ENCODE measurements at regions not wholly inside any gene's neighbourhood (a gene's known extent, or its start where the extent isn't known, plus 50 kb on each side); places are given as distances from the start of the nearest gene placed in this dataset.

DNA sequence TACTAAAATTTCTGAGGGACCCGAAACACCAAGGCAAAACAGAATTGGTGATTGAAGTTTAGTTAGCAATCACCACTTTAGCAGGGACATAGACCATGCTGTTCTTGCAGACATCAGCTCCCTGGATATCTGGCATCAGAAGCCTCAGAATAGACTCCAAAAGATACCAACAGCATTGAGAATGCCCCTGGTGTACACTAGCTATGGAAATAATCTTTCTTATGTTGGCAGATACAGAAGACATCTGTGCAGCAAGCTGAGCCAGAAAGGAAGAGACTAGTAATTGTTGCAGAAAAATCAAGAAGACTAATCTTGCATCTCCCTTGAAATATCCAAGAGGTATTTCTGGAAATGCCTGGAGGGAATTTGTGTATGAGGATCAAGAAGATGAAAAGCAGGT is 521.6 kb downstream of the TRHDE start:
- no peak overlapping the region for H3K4me3 Mint-ChIP-seq
- H3K27ac Mint-ChIP-seq, result no peak overlapping the region
- H3K4me1 Mint-ChIP-seq, result no peaks in the 10 kb centered on the region
- H3K36me3 Mint-ChIP-seq (ENCODE audit: low read depth), result no peaks in the 10 kb centered on the region
- no peaks in the 10 kb centered on the region for H3K27me3 Mint-ChIP-seq
- DNase-seq (no peak), ATAC-seq (no peak)
- H3K9me3 Mint-ChIP-seq, result peaks cover 29% of the 10 kb centered on the region

DNA sequence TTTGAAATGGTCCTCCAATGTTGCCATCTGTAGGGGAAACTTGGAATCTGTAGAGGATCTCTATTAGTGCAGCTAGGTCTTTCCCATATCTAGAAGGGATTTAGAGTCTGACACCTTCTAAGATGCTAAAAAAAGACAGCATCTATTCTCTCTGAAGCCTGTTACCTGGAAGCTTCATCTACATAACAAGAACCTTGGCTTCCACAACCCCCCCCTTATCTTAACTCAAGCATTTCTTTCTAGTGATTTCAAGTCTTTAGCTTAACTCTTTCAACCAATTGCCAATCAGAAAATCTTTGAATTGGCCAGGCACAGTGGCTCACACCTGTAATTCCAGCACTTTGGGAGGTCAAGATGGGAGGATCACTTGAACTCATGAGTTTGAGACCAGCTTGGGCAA is 543.3 kb downstream of the TRHDE start:
- no peak overlapping the region for H3K27ac Mint-ChIP-seq
- peaks cover 19% of the 10 kb centered on the region for H3K9me3 Mint-ChIP-seq
- H3K36me3 Mint-ChIP-seq (ENCODE audit: low read depth), result no peaks in the 10 kb centered on the region
- DNase-seq (no peak), ATAC-seq (no peak)
- H3K4me3 Mint-ChIP-seq, result no peak overlapping the region
- H3K27me3 Mint-ChIP-seq, result no peaks in the 10 kb centered on the region
- H3K4me1 Mint-ChIP-seq, result no peaks in the 10 kb centered on the region

DNA sequence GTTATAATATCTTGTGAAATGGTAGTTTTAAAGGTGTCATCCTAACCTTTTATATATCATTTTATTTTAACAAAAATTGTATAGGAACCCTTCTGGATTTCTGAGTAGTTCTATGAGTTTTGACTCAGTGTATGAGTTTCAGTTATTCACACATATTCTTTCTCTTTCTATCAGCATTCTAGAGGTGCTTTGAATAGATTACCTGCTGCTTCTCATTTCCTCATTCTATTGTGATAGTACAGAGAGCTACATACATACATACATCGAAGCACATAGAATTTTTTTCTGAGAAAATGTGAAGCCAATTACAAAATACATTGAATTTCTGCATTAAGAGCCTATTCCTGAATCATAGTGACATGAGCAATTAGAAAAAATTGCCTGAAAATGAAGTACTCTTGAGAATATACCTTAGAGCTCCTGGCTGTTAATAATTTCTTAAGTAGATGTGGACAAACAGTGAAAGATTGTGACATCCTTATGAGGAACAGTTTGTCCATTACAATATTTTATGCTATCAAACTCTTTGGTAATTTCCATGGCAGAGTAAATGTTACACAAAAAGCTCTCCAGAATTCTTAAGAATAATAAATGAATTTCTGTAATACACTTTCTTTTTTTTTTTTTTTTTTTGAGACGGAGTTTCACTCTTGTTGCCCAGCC is 556.6 kb downstream of the TRHDE start:
- no peaks in the 10 kb centered on the region for H3K36me3 Mint-ChIP-seq (ENCODE audit: low read depth)
- H3K27me3 Mint-ChIP-seq, result no peaks in the 10 kb centered on the region
- DNase-seq, result no peak
- no peak overlapping the region for H3K4me3 Mint-ChIP-seq
- H3K9me3 Mint-ChIP-seq, result no peaks in the 10 kb centered on the region
- no peaks in the 10 kb centered on the region for H3K4me1 Mint-ChIP-seq
- no peak for ATAC-seq
- H3K27ac Mint-ChIP-seq, result no peak overlapping the region

DNA sequence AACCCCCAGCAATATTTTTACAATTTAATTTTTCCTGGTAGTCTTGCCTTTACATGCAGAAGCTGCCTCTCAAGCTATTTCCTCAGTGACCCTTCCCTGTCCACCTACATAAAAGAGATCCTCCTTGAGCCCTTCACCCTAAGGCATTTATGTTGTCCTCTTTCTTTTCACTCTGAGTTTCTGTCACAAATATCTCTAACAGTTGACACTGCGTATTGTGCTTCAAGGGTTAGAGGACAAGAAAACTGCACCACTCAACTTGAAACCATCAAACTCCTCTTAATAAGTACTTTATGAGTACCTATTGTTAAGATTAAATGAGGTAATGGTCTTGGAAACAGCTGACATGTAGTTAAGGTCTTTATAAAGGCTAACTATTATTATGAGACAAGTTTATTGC is 557.7 kb downstream of the TRHDE start:
- H3K4me3 Mint-ChIP-seq, result no peak overlapping the region
- no peak overlapping the region for H3K27ac Mint-ChIP-seq
- H3K36me3 Mint-ChIP-seq (ENCODE audit: low read depth), result no peaks in the 10 kb centered on the region

DNA sequence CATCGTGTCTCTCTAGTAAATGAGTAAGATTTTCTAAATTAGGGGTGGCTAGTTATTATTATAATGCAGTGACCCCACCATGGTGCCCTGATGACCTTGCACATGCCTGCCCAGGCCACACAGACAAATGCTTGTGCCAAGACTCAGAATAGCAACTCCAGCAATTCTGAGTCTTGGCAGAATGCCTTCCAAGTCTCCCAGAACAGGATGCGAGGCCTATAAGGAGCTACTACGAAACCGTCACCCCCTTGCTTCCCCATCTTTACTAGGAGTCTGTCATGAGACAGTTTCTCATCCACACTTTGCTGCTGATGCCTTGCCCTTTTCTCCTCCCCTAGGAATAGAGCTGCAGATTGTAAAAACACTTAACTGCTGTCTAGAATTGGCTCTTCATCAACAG is 559.9 kb downstream of the TRHDE start:
- Mint-ChIP-seq H3K4me3 (no peak overlapping the region), H3K4me1 (no peaks in the 10 kb centered on the region), H3K36me3 (ENCODE audit: low read depth) (no peaks in the 10 kb centered on the region), H3K27ac (no peak overlapping the region), H3K9me3 (no peaks in the 10 kb centered on the region), H3K27me3 (no peaks in the 10 kb centered on the region)
- DNase-seq (no peak), ATAC-seq (no peak)

More for the DNA sequence above, 557.7 kb downstream of the TRHDE start:
- Mint-ChIP-seq H3K4me1 (no peaks in the 10 kb centered on the region), H3K27me3 (no peaks in the 10 kb centered on the region), H3K9me3 (no peaks in the 10 kb centered on the region)
- DNase-seq, result no peak
- no peak for ATAC-seq

DNA sequence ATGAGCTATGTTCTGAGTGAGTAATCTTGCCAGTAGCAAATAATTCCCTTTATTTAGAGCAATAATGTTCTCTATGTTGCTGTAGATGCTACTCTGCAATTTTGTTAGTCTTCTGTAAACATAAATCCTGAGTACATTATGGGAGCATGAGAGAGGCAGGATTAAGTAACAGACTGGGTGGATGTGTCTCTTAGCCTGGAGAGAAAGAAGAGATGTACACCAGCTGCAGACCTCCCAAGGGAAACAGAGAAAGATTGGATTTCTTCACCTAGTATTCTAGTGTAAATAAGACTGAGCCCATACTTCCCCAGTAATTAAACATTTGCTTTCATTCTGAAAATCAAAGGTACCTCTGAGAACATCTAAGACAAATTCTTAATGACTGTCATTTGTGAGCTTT is 564.0 kb downstream of the TRHDE start:
- DNase-seq, result no peak
- Mint-ChIP-seq H3K27me3 (no peaks in the 10 kb centered on the region), H3K36me3 (ENCODE audit: low read depth) (no peaks in the 10 kb centered on the region), H3K9me3 (no peaks in the 10 kb centered on the region), H3K4me1 (no peaks in the 10 kb centered on the region), H3K27ac (no peak overlapping the region), H3K4me3 (no peak overlapping the region)
- no peak for ATAC-seq

DNA sequence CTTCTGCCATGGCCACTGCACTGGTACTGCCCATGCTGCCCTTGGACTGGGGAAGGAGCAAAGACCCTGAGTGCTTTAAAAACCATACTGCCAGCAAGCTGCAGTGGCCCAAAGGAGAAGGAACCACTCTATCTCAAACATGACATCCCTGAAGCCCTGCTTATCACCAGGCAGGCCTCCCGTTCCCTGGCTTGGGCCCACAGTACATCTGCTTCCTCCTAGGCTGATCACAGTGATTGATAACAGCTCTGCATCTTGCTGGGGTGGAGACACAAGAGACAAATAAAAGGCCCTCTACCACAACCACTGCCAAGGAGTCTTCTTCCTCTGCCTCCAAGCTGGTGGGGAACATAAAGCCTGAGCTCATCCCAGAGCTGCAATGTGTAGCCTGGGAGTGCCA is 567.5 kb downstream of the TRHDE start:
- Mint-ChIP-seq H3K27me3 (no peaks in the 10 kb centered on the region), H3K4me1 (no peaks in the 10 kb centered on the region), H3K36me3 (ENCODE audit: low read depth) (no peaks in the 10 kb centered on the region), H3K4me3 (no peak overlapping the region), H3K27ac (no peak overlapping the region), H3K9me3 (no peaks in the 10 kb centered on the region)
- ATAC-seq (no peak), DNase-seq (no peak)

DNA sequence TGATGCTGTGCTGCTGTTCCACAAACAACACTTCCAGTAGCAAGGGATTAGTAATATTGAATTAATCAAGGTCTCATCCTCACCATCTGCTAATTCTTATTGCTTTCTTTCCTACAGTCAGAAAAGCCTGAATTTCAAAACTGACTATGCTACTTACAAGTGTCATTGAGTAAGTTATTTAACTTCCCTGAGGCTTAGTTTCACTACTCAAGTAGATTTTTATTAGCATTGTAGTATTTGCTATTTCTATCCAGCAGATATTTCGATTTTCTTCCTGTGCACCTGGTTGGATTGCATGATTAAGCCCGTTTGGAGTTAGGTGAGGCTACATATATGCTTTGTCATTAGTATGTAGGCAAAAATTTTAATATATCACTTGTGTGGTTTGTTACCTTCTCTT is 591.5 kb downstream of the TRHDE start:
- ATAC-seq (no peak), DNase-seq (no peak)
- Mint-ChIP-seq H3K4me3 (no peak overlapping the region), H3K9me3 (no peaks in the 10 kb centered on the region), H3K4me1 (no peaks in the 10 kb centered on the region), H3K27me3 (no peaks in the 10 kb centered on the region), H3K27ac (no peak overlapping the region), H3K36me3 (ENCODE audit: low read depth) (no peaks in the 10 kb centered on the region)

DNA sequence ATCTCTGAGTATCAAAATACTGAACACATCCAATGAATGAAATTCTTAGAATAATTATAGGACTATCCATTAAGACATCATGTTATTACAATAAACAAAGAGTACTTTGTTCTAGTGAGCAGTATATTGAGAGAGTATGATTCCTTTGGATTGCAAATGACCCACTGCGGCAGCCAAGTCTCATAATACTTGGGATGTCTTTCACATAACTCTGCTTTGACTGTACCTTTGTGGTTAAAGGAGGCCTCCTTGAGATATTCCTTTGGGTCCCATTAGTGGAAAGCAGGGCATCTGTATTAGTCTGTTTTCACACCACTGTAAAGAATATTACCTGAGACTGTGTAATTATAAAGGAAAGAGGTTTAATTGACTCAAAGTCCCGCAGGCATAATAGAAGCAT is 593.8 kb downstream of the TRHDE start:
- Mint-ChIP-seq H3K36me3 (ENCODE audit: low read depth) (no peaks in the 10 kb centered on the region), H3K4me1 (no peaks in the 10 kb centered on the region), H3K27ac (no peak overlapping the region), H3K27me3 (no peaks in the 10 kb centered on the region), H3K9me3 (no peaks in the 10 kb centered on the region), H3K4me3 (no peak overlapping the region)
- DNase-seq (no peak), ATAC-seq (no peak)

DNA sequence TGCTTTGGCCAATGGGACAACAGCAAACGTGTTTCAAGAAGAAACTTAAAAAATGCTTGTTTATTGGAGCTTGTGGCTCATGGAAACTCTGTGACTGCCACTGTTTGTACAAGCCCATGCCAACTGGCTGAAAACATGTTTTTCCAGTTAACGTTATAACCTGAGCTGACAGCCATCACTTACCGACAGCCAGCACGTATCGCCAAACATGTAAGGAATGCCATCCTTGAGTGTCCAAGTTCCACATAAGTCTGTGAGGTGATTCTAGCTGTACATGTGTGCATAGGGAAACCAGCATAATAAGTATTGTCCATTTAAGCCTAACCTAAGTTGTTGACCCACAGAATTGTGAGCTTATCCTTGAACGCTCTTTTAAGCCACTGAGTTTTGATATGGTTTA is 596.9 kb downstream of the TRHDE start:
- H3K36me3 Mint-ChIP-seq (ENCODE audit: low read depth), result no peaks in the 10 kb centered on the region
- H3K27me3 Mint-ChIP-seq, result no peaks in the 10 kb centered on the region
- H3K27ac Mint-ChIP-seq, result no peak overlapping the region
- H3K9me3 Mint-ChIP-seq, result peaks cover 1% of the 10 kb centered on the region
- H3K4me3 Mint-ChIP-seq, result no peak overlapping the region
- H3K4me1 Mint-ChIP-seq, result no peaks in the 10 kb centered on the region
- DNase-seq, result no peak
- no peak for ATAC-seq

DNA sequence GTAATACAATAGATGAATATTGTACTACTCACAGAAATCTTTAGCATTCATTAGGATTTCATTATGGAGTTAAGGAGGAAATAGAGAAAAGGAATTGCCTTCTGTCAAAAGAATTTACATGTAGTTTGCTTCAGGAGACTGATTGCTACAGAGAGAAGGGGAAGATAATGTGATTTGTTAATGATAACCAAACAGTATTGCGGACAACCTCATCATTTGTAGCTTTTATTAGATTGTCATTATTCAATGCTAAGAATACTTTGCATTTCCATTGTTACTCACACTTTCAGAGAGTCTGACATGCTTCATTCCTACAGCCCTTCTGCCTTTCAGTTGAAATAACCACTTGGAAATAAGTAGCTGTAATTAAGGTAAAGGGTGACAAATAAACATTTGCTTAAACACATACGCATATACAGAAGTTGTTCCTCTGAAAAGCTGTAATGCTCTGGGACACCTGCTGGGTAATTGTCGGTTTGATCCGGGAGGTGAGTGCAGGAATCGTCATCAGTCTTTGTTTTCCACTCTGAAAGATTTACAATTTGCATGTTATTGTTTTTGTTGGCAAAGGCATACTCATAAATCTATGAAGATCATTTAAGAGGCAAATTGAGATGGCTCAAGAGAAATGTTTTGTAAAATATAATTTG is 600.2 kb downstream of the TRHDE start:
- Mint-ChIP-seq H3K27ac (no peak overlapping the region), H3K27me3 (no peaks in the 10 kb centered on the region), H3K36me3 (ENCODE audit: low read depth) (no peaks in the 10 kb centered on the region), H3K4me1 (no peaks in the 10 kb centered on the region), H3K9me3 (peaks cover 15% of the 10 kb centered on the region), H3K4me3 (no peak overlapping the region)
- ATAC-seq (no peak), DNase-seq (no peak)

DNA sequence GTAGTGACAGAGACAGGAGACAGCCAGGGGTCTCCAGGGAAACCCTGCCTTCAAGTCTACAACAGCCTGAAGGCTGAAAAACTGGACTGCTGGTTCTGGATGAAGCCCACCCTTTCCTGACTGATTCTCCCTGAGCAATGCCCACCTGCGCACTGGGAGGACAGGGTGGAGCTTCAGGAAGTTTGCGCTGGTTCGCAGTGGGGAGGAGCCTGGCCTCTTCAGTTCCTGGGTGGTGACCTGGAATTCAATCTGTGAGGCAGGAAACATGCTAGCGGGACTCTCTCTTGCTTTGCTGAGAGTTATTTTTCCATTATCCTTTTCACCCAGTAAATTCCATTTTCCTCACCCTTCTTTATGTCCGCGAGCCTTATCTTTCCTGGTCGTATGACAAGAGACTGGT is 600.8 kb downstream of the TRHDE start:
- Mint-ChIP-seq H3K36me3 (ENCODE audit: low read depth) (no peaks in the 10 kb centered on the region), H3K9me3 (peaks cover 18% of the 10 kb centered on the region), H3K4me1 (no peaks in the 10 kb centered on the region), H3K27ac (no peak overlapping the region), H3K4me3 (no peak overlapping the region), H3K27me3 (no peaks in the 10 kb centered on the region)
- ATAC-seq (no peak), DNase-seq (no peak)

DNA sequence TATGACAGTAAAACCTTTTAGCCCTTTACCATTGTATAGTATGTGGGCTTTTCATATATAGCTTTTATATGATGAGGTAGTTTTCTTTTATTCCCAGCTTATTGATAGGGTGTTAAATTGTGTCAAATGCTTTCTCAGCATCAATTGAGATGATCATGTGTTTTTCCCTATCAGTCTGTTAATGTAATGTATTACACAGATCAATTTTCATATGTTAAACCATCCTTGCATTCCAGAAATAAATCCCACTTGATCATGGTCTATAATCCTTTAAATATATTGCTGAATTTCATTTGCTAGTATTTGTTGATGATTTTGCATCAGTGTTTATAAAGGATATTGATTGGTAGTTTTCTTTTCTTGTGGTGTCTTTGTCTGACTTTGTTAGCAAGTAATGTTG is 603.9 kb downstream of the TRHDE start:
- Mint-ChIP-seq H3K4me1 (no peaks in the 10 kb centered on the region), H3K27ac (no peak overlapping the region), H3K4me3 (no peak overlapping the region), H3K27me3 (no peaks in the 10 kb centered on the region), H3K36me3 (ENCODE audit: low read depth) (no peaks in the 10 kb centered on the region), H3K9me3 (peaks cover 25% of the 10 kb centered on the region)
- ATAC-seq (no peak), DNase-seq (no peak)

DNA sequence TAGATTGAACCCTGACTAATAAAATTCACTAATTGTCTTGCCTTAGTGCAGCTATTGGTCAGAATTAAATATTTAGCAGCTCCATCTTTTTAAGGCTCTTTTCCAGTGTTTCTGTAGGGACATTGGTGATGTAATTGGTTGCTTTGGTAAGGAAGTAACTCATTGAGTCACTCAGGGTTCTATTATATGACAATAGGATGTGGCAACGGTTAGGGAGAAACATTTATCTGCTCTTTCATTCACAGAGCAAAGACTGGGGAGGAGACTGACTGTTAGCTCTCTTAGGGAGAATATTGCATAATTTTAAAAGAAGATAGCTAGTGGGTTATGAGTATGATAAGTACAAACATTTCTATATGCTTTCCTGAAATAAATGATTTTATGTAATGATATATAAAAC is 616.5 kb downstream of the TRHDE start:
- no peaks in the 10 kb centered on the region for H3K9me3 Mint-ChIP-seq
- DNase-seq (no peak), ATAC-seq (no peak)
- H3K4me3 Mint-ChIP-seq, result no peak overlapping the region
- no peaks in the 10 kb centered on the region for H3K4me1 Mint-ChIP-seq
- H3K27ac Mint-ChIP-seq, result no peak overlapping the region
- H3K36me3 Mint-ChIP-seq (ENCODE audit: low read depth), result no peaks in the 10 kb centered on the region
- no peaks in the 10 kb centered on the region for H3K27me3 Mint-ChIP-seq

DNA sequence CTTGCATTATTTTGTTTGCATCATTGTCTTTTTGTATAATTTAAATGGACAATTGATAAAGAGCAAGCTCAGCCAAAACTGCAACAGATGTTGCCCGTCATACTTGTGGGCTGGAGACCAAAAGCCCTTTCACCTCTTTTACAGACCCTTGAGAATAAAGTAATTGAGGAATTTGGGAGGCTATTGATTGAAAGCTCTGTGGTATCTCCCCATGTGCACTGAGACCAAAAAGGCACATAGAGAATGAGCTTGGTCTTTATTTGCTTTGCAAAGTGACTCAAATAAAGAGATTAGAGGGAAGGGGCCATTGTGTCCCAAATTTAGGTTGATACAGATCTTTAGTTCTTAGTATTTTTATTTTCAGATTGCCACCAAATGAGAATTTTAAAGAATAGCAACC is 617.6 kb downstream of the TRHDE start:
- Mint-ChIP-seq H3K27ac (no peak overlapping the region), H3K9me3 (no peaks in the 10 kb centered on the region), H3K27me3 (no peaks in the 10 kb centered on the region), H3K4me1 (no peaks in the 10 kb centered on the region), H3K36me3 (ENCODE audit: low read depth) (no peaks in the 10 kb centered on the region), H3K4me3 (no peak overlapping the region)
- DNase-seq, result no peak
- no peak for ATAC-seq

DNA sequence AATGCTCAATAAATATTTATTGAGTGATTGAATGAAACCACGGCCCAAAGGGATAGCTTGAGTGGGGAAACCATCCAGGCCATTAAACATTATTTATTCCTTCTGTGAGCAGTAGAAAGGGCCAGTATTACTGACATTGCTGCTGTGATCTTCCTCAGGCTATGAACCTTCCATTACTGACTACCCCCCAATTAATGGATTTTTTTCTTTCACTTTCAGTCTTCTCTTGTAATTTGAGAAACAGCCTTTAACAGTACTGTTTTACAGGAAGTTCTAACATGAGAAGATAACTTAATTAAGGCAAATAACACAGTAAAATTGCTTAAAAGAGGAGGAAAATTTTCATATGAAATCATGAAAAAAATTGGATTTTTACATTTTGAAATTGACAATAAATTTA is 629.5 kb downstream of the TRHDE start:
- H3K27me3 Mint-ChIP-seq, result no peaks in the 10 kb centered on the region
- H3K9me3 Mint-ChIP-seq, result no peaks in the 10 kb centered on the region
- no peaks in the 10 kb centered on the region for H3K4me1 Mint-ChIP-seq
- DNase-seq, result no peak
- no peak for ATAC-seq
- no peaks in the 10 kb centered on the region for H3K36me3 Mint-ChIP-seq (ENCODE audit: low read depth)
- no peak overlapping the region for H3K4me3 Mint-ChIP-seq
- H3K27ac Mint-ChIP-seq, result no peak overlapping the region

All from activated naive CD8-positive, alpha-beta T cell treated with anti-CD3 and anti-CD28 coated beads, Interleukin-2, amount 50 U/mL, for 24 hours (primary cell).